ENCODE measurements at regions not wholly inside any gene's neighbourhood (a gene's known extent, or its start where the extent isn't known, plus 50 kb on each side); places are given as distances from the start of the nearest gene placed in this dataset.

DNA sequence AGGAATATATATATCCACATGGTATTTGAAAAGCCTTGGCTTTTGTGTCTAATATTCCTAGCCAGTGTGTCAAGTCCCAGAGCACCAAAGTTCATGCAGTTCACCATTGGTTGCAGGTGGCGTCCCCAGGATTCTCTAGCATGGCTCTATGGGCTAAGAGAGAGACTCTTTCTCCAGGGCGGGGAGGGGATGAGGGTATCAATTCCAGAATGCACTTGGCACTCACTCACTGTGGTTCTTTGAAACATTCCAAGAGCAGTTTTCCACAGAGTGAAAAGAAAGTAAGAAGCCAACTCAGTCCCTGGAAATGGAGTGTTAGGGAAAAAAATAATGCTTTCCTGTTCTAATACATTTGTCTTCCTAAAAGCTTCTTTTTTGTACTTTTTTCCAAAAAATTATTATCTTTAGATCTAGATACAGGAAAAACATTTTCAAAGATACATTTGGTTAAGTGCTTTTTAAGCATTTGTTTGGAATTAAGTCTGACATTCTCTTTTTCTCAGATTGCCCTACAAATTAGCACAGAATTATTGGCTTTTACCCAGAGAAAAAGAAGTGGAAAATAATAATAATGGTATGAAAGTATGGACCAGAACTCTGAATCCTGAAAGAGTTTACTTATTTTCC, 239.9 kb downstream of the PAX3 start:
- TF ChIP-seq, protein P1, sequence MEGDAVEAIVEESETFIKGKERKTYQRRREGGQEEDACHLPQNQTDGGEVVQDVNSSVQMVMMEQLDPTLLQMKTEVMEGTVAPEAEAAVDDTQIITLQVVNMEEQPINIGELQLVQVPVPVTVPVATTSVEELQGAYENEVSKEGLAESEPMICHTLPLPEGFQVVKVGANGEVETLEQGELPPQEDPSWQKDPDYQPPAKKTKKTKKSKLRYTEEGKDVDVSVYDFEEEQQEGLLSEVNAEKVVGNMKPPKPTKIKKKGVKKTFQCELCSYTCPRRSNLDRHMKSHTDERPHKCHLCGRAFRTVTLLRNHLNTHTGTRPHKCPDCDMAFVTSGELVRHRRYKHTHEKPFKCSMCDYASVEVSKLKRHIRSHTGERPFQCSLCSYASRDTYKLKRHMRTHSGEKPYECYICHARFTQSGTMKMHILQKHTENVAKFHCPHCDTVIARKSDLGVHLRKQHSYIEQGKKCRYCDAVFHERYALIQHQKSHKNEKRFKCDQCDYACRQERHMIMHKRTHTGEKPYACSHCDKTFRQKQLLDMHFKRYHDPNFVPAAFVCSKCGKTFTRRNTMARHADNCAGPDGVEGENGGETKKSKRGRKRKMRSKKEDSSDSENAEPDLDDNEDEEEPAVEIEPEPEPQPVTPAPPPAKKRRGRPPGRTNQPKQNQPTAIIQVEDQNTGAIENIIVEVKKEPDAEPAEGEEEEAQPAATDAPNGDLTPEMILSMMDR (IDR thresholded peaks at IDR 0.05): no peak
- TF ChIP-seq POLR2A (IDR thresholded peaks at IDR 0.05): no peak

All from uterus (tissue), 2 donors.